ENCODE measurements at regions not wholly inside any gene's neighbourhood (a gene's known extent, or its start where the extent isn't known, plus 50 kb on each side); places are given as distances from the start of the nearest gene placed in this dataset.
A peak's percentile ranks its signal among the peaks of the same experiment; 100 is the strongest.

DNA sequence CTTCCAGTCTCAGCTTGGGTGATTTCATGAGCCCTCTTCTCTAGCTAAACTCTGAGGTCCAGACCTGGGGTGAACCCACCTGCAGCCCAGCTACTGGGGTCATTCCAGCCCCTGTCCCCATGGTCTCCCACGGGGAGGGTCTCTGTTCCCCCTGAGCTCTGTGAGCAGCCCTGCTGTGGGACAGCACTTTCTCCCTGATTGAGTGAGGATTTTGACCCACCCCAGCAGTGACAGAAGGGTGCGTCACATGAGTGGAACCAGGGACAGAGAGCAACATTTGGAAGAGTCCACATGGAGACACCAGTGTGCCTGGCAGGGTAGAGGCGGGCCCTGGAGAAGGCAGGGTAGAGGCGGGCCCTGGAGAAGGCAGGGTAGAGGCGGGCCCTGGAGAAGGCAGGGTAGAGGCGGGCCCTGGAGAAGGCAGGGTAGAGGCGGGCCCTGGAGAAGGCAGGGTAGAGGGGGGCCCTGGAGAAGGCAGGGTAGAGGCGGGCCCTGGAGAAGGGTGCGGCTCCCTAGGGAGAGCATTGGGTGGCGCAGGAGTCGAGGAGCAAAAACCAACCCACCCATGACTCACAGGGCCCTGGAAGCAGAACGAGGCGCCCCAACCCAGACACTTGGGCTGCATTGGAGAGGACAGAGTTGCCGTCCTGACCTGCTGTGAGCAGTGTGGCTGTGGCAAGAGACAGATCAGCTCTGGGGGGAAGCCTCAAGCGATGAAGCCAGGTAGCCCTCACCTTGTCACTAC lies 227.7 kb upstream of the B3GAT1 start:
- Histone ChIP-seq H2BK20ac (ENCODE audit: low read depth, low read length, poor library complexity, severe bottlenecking) (no peak overlapping the region), H2BK12ac (ENCODE audit: insufficient read length, low read depth, low read length) (no peak overlapping the region), H3K14ac (ENCODE audit: insufficient read depth, low read length) (no peak overlapping the region), H3K79me1 (ENCODE audit: insufficient read depth, low read depth, low read length, poor library complexity, severe bottlenecking) (no peaks in the 10 kb centered on the region), H3K23ac (ENCODE audit: insufficient read length, low read depth, low read length) (no peak overlapping the region), H3K9ac (ENCODE audit: extremely low read depth, insufficient read length, low read length) (no peak overlapping the region), H2BK120ac (ENCODE audit: low read depth, low read length, poor library complexity, severe bottlenecking) (no peak overlapping the region), H3K27me3 (ENCODE audit: insufficient read depth, low read length) (no peaks in the 10 kb centered on the region), H3K23me2 (ENCODE audit: insufficient read length, low read depth, low read length, poor library complexity, severe bottlenecking) (no peaks in the 10 kb centered on the region), H4K8ac (replicated peaks; ENCODE audit: insufficient read length, low read depth, low read length) (no peak overlapping the region), H3K79me2 (ENCODE audit: insufficient read depth, low read length) (no peaks in the 10 kb centered on the region), H3K9me3 (ENCODE audit: control insufficient read depth, low read depth, low read length) (no peaks in the 10 kb centered on the region), H2BK5ac (ENCODE audit: insufficient read length, low read length) (no peak overlapping the region), H2AK5ac (ENCODE audit: insufficient read length, low read length) (no peak overlapping the region), H2BK15ac (ENCODE audit: low read depth, low read length) (no peak overlapping the region), H3T11ph (ENCODE audit: low read length) (no peak overlapping the region), H3K18ac (ENCODE audit: insufficient read length, low read depth, low read length) (no peak overlapping the region), H4K91ac (ENCODE audit: insufficient read length, low read depth, low read length) (no peak overlapping the region), H2AFZ (ENCODE audit: low read length) (no peak overlapping the region), H4K20me1 (ENCODE audit: control insufficient read depth, insufficient read depth, insufficient read length) (no peaks in the 10 kb centered on the region), H3K27ac (ENCODE audit: insufficient read length, low read depth, low read length) (no peak overlapping the region), H3K4ac (ENCODE audit: low read depth, low read length) (no peak overlapping the region), H3K4me1 (ENCODE audit: insufficient read depth, low read length) (no peaks in the 10 kb centered on the region), H3K56ac (ENCODE audit: insufficient read length, low read depth, low read length) (no peak overlapping the region), H4K5ac (ENCODE audit: insufficient read length, low read depth, low read length) (no peak overlapping the region), H3K4me2 (ENCODE audit: insufficient read depth, insufficient read length, low read length) (no peak overlapping the region)
- Mint-ChIP-seq H3K36me3 (ENCODE audit: insufficient read depth in 1 of 3, low read depth in 3 of 3) (no peaks in the 10 kb centered on the region), H3K27ac (0 out of 7 replicates have a peak overlapping the region, but pooled peaks of 1 of the 3 experiments have one; percentile 31), H3K27me3 (ENCODE audit: low read depth) (peaks cover 33% of the 10 kb centered on the region), H3K9me3 (no peaks in the 10 kb centered on the region), H3K4me1 (peaks cover 27 to 35% of the 10 kb centered on the region in 2 experiments), H3K4me3 (no peak overlapping the region)
- no peak for DNase-seq
- WGBS (ENCODE audit: extremely low coverage, insufficient read length, low lambda C conversion rate): no CpG with 5 or more reads among the region's 15 CpGs
- no peak for TF ChIP-seq CTCF (conservative IDR thresholded peaks at IDR 0.05)
